ENCODE measurements at regions not wholly inside any gene's neighbourhood (a gene's known extent, or its start where the extent isn't known, plus 50 kb on each side); places are given as distances from the start of the nearest gene placed in this dataset.

GRCh38 chr2:76572981-76573380 is 862.3 kb upstream of the GCFC2 start:
- DNase-seq: no peak

GRCh38 chr2:76569819-76570218 is 859.1 kb upstream of the GCFC2 start:
- DNase-seq: no peak

- no peak for DNase-seq
Observed at GRCh38 chr2:76567478-76567877, 856.8 kb upstream of the GCFC2 start.

GRCh38 chr2:76564734-76565133 is 854.0 kb upstream of the GCFC2 start:
- DNase-seq: no peak

GRCh38 chr2:76563730-76564129 is 853.0 kb upstream of the GCFC2 start:
- no peak for DNase-seq

GRCh38 chr2:76558157-76558556 is 847.4 kb upstream of the GCFC2 start:
- DNase-seq: no peak

- DNase-seq: no peak
Observed at GRCh38 chr2:76556018-76556417, 845.3 kb upstream of the GCFC2 start.

GRCh38 chr2:76546207-76546606 is 835.5 kb upstream of the GCFC2 start:
- no peak for DNase-seq

GRCh38 chr2:76544901-76545300 is 834.2 kb upstream of the GCFC2 start:
- no peak for DNase-seq

GRCh38 chr2:76517574-76517909 is 806.8 kb upstream of the GCFC2 start:
- DNase-seq: no peak

- no peak for DNase-seq
Observed at GRCh38 chr2:76516861-76517573, 806.3 kb upstream of the GCFC2 start.

GRCh38 chr2:76512201-76512820 is 801.6 kb upstream of the GCFC2 start:
- no peak for DNase-seq

GRCh38 chr2:76506538-76506937 is 795.8 kb upstream of the GCFC2 start:
- no peak for DNase-seq

- no peak for DNase-seq
Observed at GRCh38 chr2:76501641-76502040, 790.9 kb upstream of the GCFC2 start.

- no peak for DNase-seq
Observed at GRCh38 chr2:76498360-76498759, 787.6 kb upstream of the GCFC2 start.

- DNase-seq: no peak
Observed at GRCh38 chr2:76491503-76491902, 780.8 kb upstream of the GCFC2 start.

GRCh38 chr2:76478266-76479035 is 767.7 kb upstream of the GCFC2 start:
- DNase-seq: no peak

- no peak for DNase-seq
Observed at GRCh38 chr2:76472946-76473345, 762.2 kb upstream of the GCFC2 start.

- DNase-seq: no peak
Observed at GRCh38 chr2:76469066-76469465, 758.4 kb upstream of the GCFC2 start.

- DNase-seq: no peak
Observed at GRCh38 chr2:76467326-76467725, 756.6 kb upstream of the GCFC2 start.

- DNase-seq: no peak
Observed at GRCh38 chr2:76464310-76464709, 753.6 kb upstream of the GCFC2 start.

- DNase-seq: no peak
Observed at GRCh38 chr2:76461431-76461830, 750.7 kb upstream of the GCFC2 start.

GRCh38 chr2:76455910-76456309 is 745.2 kb upstream of the GCFC2 start:
- DNase-seq: no peak

GRCh38 chr2:76450024-76450475 is 739.3 kb upstream of the GCFC2 start:
- DNase-seq: no peak
